ENCODE measurements at regions not wholly inside any gene's neighbourhood (a gene's known extent, or its start where the extent isn't known, plus 50 kb on each side); places are given as distances from the start of the nearest gene placed in this dataset.
"Not testable (repeated sequence)": the region's sequence is repeated elsewhere in the genome, so short reads cannot be mapped to it uniquely, and the experiment has no call there.

GRCh38 chr6:88454658-88455057 is 288.5 kb upstream of the CNR1 start:
- no peak for DNase-seq

DNA sequence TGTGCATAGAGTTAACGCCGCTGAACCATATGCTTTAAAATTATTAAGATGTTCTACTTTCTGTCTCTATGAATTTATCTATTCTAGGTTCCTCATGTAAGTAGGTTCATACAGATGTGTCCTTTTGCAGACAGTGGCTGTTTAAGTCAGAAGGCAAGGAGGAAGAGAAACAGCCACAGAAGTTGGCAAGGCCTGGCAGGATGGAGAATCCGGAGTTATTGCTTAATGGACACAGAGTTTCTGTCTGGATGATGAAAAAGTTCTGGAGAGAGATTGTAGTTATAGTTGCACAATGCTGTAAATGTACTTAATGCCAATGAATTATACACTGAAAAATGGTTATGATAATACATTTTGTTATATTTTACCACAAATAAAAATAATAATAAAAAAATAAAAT is 283.6 kb upstream of the CNR1 start:
- no peak for DNase-seq

- DNase-seq = no peak
Observed at GRCh38 chr6:88445188-88445965, 279.2 kb upstream of the CNR1 start.

- DNase-seq = no peak
Observed at GRCh38 chr6:88443554-88443953, 277.4 kb upstream of the CNR1 start.

DNA sequence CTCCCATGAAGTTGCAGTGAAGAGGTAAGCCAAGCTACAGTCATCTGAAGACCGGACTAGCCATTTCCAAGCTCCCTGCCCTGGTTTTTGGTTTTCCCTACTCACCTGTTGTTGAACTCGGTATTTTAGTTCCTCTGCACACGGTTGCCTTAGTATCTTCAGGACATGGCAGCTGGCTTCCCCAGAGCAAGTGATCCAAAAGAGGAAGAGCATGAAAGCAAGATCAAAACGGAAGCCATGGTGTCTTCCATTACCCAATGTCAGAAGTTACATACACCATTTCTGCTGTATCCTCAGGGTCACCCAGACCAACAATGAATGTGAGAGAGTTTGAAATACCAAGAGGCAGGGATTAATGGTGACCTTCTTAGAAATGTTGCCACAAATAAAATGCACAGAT is 276.6 kb upstream of the CNR1 start:
- DNase-seq = no peak

GRCh38 chr6:88441346-88441745 is 275.2 kb upstream of the CNR1 start:
- no peak for DNase-seq

GRCh38 chr6:88428068-88428467 is 261.9 kb upstream of the CNR1 start:
- no peak for DNase-seq

DNA sequence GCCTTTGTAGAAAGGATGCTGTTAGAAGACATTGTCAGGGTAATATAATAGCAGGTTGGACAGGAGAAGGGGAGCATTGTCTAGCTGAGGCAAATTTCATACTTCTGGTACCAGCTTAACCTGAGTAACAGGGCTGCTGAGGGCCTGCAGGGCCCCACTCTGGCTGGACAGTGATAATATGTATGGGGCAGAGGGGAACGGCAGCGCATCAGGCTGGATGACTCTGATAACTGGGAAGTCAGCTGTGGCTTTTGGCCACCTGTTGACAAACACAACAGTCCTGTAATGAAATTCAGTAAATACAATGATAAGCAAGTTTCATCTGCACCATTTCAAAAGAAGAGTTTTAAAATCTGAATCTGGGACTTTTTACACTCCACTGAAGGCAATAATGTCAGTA is 259.9 kb upstream of the CNR1 start:
- DNase-seq = no peak

DNA sequence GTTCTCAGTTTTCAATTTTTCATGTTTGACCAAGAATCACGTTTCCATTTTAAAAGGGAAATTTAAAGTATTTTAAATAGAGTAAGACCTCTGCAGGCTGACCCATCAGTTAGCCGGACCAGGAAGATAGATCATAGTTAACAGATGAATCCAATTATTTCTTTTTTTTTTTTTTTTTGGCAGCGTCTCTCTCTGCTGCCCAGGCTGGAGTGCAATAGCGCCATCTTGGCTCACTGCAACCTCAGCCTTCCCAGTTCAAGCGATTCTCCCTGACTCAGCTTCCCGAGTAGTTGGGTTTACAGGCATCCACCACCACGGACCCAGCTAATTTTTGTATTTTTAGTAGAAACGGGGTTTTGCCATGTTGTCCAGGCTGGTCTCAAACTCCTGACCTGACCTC is 256.7 kb upstream of the CNR1 start:
- no peak for DNase-seq

DNA sequence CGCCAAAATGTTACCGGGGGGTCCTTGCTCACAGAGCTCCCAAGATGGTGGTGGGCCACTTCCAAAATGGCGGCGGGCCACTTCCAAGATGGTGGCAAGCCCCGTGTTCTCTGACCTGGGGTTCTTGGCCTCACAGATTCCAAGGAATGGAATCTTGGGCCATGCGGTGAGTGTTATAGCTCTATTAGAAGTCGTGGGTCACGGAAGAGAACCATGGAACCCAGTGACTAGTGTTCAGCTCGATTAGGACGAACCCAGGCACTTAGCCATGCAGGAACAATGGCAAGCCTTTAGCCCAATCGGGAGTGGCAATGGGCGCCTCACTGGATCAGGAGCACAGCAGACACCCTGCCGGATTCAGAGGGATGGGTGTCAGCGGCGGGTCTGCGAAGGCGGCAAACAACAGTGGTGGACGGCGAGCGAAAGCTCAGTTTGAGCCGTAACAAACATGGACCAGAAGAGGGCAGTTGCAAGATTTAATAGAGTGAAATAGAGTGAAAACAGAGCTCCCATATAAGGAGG is 254.9 kb upstream of the CNR1 start:
- DNase-seq = not testable (repeated sequence)

DNA sequence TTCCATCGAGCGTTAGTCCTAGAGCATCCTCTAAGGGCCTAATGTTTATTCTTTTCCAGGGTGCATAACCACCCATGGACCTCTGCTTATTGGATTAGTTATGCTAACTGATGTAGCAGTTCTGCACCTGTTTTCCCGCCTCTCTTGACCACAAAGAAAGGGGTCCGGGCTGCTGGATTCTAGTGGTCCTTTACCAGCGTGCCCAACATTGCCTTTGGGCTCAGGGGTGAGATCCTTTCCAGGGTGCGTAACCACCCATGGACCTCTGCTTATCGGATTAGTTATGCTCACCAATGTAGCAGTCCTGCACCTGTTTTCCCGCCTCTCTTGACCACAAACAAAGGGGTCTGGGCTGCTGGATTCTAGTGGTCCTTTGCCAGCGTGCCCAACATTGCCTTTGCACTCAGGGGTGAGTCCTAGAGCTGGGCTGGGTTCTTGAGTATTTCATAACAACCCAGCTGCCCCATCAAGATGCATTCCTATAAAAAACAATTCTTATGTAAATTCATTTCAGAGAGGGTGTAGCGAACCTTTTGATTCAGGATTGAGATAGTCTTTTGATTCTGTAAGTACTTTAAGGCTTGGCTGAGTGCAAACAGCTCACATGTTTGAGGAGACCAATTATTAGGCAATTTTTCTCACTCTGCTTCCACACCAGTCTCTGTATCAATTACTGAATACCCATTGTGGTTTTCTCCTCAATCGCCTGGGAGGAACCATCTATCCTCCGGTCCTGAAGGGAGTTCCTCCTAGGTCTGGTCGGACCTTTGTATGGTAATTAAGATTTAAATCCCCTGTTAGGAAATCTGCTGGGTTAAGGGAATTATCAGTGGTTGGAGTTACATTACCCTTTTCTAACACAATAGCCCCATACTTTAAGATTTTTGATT is 253.0 kb upstream of the CNR1 start:
- DNase-seq = not testable (repeated sequence)

- not testable (repeated sequence) for DNase-seq
Observed at GRCh38 chr6:88417361-88417760, 251.2 kb upstream of the CNR1 start.

DNA sequence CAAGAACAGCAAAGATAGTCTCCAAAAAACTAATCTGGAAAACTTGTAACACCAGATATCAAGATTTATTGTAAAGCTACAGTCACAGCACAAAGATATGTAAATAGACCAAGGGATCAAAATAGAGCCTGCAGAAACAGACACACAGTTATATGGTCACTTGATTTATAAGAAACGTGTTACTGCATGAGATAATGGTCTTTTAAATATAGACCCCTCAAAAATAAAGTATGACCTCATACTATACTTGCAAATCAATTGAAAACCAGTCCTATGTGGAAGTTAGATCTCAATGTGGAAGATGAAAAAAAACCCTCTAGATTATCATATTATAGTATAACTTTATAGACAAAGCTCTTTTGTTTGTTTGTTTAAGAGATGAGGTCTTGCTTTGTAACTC is 247.3 kb upstream of the CNR1 start:
- no peak for DNase-seq

- not testable (repeated sequence) for DNase-seq
Observed at GRCh38 chr6:88408355-88408754, 242.2 kb upstream of the CNR1 start.

DNA sequence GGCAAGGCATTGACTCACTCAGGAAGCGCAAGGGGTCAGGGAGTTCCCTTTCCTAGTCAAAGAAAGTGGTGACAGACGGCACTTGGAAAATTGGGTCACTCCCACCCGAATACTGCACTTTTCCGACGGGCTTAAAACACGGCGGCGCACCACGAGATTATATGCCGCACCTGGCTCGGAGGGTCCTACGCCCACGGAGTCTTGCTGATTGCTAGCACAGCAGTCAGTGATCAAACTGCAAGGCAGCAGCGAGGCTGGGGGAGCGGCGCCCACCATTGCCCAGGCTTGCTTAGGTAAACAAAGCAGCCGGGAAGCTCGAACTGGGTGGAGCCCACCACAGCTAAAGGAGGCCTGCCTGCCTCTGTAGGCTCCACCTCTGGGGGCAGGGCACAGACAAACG is 240.5 kb upstream of the CNR1 start:
- DNase-seq = not testable (repeated sequence)

GRCh38 chr6:88403486-88403885 is 237.3 kb upstream of the CNR1 start:
- DNase-seq = no peak

DNA sequence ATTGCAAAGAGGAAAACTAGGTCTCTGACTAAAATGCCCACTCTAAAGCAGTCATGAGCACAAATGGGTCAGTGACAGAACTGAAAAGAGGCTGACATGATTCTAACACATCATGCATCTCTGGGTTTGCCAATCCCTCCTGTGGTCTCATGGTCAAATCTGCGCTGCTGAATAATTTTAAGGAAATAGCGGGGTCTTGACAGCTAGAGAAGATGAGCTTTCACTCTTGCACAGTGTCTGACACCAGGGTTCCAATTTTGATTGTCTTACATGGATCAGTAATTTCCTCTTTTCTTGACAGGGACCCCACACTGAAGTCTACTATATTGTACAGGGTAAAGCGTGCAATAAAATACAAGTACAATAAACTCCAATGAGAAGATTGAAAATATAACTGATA is 236.8 kb upstream of the CNR1 start:
- DNase-seq = no peak

DNA sequence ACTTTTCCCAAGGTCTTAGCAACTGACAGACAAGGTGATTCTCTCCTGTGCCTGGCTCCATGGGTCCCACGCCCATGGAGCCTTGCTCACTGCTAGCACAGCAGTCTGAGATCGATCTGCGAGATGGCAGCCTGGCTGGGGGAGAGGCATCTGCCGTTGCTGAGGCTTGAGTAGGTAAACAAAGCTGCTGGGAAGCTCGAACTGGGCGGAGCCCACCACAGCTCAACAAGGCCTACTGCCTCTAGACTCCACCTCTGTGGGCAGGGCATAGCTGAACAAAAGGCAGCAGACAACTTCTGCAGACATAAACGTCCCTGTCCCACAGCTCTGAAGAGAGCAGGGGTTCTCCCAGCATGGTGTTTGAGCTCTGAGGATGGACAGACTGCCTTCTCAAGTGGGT is 224.9 kb upstream of the CNR1 start:
- DNase-seq = not testable (repeated sequence)

DNA sequence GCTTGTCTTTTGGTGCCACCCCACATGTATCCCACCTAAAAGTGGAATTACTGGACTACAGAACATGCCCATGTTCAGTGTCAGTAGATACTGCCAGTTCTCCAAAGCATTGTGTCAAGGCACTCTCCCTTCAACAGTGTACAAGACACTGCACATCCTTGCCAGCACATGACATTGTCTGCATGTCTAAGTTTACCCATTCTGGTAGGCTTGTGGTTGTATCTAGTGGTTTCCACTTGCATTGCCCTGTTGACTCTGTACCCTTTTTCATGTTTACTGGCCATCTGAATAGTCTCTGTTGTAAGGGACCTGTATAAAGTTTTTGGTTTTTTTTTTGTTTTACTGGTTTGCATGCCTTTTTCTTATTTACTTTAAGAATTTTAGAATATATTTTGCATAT is 222.4 kb upstream of the CNR1 start:
- DNase-seq = no peak

DNA sequence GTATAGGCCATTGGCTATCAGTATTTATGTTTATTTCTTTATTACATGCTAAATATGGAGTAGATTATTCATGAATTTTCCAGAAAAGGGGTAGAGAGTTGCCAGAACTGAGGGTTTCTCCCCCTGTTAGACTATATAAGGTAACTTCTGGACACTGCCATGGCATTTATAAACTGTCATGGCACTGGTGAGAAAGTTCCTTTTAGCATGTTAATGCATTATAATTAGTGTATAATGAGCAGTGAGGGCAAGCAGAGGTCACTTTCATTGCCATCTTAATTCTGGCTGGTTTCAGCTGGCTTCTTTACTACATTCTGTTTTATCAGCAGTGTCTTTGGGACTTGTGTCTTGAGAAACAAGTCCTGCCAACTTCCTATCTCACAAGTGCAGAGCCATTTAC is 220.0 kb upstream of the CNR1 start:
- no peak for DNase-seq

- DNase-seq = no peak
Observed at GRCh38 chr6:88383183-88383582, 217.0 kb upstream of the CNR1 start.

DNA sequence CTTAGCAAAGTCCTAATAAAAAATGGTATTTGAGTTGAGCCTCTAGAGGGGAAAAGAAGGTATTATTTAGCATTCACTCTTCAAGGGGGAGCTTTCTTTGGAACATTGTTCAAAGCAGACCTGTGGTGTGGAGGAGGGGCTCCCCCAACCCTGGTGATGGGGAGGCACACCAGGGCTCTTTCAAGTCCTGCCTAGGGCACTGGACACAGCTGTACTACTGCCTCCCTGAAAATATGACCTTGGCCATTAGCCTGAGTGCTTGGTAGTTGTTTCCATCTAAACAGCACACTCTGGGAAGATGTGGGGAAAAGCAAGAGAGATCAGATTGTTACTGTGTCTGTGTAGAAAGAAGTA is 215.1 kb upstream of the CNR1 start:
- DNase-seq = no peak

GRCh38 chr6:88380618-88381288 is 214.6 kb upstream of the CNR1 start:
- no peak for DNase-seq

All from left kidney (tissue), 1 donor.